ENCODE measurements at regions not wholly inside any gene's neighbourhood (a gene's known extent, or its start where the extent isn't known, plus 50 kb on each side); places are given as distances from the start of the nearest gene placed in this dataset.

DNA sequence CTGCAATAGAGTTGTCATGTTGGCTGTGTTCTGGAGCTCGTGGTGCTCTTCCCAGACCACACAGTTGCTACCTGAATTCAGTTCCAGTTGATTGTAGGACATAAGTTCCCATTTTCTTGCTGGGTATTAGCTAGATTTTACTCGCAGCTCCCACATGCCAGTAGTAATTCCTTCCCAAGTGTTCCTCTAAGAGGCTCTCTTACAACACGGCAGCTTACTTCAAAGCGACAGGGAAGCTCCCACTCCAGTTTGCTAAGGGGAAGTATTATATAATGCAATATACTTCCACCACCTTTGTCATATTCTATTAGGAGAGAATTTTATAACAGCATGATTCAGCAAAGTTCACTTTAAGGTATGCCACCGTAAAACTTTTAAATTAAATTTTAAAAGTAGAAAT is 623.0 kb downstream of the SLCO4C1 start:
- no peak for TF ChIP-seq CTCF (IDR thresholded peaks at IDR 0.05; ENCODE audit: low read depth, low read length)
- Histone ChIP-seq H3K9me3 (ENCODE audit: low read depth) (no peaks in the 10 kb centered on the region), H3K4me1 (ENCODE audit: low read depth) (no peaks in the 10 kb centered on the region), H3K27ac (no peak overlapping the region), H3K4me3 (no peak overlapping the region), H3K27me3 (no peaks in the 10 kb centered on the region), H3K36me3 (no peaks in the 10 kb centered on the region)
- DNase-seq (ENCODE audit: low read depth in 1 of 2, low spot score in 1 of 2), result no peak

DNA sequence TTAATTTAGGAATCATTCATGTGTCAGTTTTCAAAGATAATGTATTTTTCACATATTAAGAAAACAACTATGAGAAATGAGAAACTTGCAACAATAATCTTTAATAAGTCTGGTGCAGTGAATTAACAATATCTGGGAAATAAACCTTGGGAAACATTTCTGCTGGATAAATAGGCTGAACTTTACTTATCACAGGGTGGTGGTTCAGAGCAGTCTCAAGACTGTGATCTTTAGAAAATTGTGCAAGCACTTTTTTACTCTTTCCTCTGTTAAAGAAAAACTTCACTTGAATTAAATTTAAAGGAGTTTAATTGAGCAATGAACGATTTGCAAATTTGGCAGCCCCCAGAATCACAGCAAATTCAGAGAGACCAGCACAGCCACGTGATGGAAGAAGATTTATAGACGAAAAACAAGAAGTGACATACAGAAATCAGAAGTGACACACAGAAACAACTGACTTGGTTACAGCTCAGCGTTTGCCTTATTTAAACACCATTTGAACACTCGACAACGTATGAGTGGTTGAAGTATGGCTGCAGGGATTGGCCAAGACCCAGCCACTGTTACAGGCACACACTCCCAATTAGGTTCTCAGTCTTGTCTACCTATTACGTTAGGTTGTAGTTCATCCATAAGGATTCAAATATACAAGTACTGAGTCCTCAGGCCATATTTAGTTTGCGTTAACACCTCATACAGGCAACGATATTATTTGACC is 631.9 kb downstream of the SLCO4C1 start:
- DNase-seq (ENCODE audit: low read depth in 1 of 2, low spot score in 1 of 2), result no peak
- TF ChIP-seq CTCF (IDR thresholded peaks at IDR 0.05; ENCODE audit: low read depth, low read length), result no peak
- no peaks in the 10 kb centered on the region for H3K36me3 ChIP-seq
- no peaks in the 10 kb centered on the region for H3K9me3 ChIP-seq (ENCODE audit: low read depth)
- no peaks in the 10 kb centered on the region for H3K27me3 ChIP-seq
- H3K27ac ChIP-seq, result no peak overlapping the region
- no peaks in the 10 kb centered on the region for H3K4me1 ChIP-seq (ENCODE audit: low read depth)
- H3K4me3 ChIP-seq, result no peak overlapping the region

- H3K9me3 ChIP-seq (ENCODE audit: low read depth), result no peaks in the 10 kb centered on the region
- H3K4me1 ChIP-seq (ENCODE audit: low read depth), result no peaks in the 10 kb centered on the region
- DNase-seq (ENCODE audit: low read depth in 1 of 2, low spot score in 1 of 2), result no peak
- no peaks in the 10 kb centered on the region for H3K36me3 ChIP-seq
- H3K4me3 ChIP-seq, result no peak overlapping the region
- H3K27ac ChIP-seq, result no peak overlapping the region
- no peak for TF ChIP-seq CTCF (IDR thresholded peaks at IDR 0.05; ENCODE audit: low read depth, low read length)
- H3K27me3 ChIP-seq, result no peaks in the 10 kb centered on the region
Observed at GRCh38 chr5:101663543-101663942, 632.5 kb downstream of the SLCO4C1 start.

DNA sequence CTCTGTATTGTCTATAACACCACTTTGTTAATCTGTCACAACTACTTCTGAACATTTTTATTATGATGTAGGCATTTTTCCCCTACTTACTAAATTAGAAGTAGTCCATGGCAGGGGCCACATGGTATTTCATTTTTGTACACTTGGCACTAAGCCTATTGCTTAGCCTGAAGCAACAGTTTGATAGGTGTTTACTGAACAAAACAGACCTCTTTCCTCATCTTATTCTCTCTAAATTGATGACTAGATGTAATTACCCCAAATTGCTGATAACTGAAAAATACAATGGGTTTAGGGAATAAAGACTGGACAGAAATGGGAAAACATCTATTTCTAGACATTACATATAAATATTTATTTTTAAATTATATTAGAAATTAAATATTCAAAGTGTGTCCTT is 633.8 kb downstream of the SLCO4C1 start:
- no peaks in the 10 kb centered on the region for H3K27me3 ChIP-seq
- DNase-seq (ENCODE audit: low read depth in 1 of 2, low spot score in 1 of 2), result no peak
- no peaks in the 10 kb centered on the region for H3K36me3 ChIP-seq
- no peaks in the 10 kb centered on the region for H3K4me1 ChIP-seq (ENCODE audit: low read depth)
- H3K9me3 ChIP-seq (ENCODE audit: low read depth), result no peaks in the 10 kb centered on the region
- no peak overlapping the region for H3K4me3 ChIP-seq
- no peak overlapping the region for H3K27ac ChIP-seq
- no peak for TF ChIP-seq CTCF (IDR thresholded peaks at IDR 0.05; ENCODE audit: low read depth, low read length)

DNA sequence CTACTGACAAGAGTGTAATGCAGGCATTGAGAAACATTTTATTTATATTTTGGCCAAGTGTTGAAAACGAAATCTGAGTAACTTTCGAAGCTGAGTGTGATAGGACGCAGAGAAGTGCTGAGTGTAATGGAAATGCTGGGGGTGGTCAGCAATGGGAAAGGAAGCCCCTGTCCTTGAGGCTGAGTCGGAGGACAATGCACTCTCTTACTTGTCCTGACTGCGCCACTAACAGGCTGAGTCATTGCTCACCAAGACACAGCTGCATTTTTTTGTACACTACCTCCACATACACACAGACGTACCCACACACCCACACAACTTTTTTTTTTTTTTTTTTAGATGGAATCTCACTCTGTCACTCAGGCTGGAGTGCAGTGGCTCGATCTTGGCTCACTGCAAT is 637.7 kb downstream of the SLCO4C1 start:
- no peaks in the 10 kb centered on the region for H3K9me3 ChIP-seq (ENCODE audit: low read depth)
- DNase-seq (ENCODE audit: low read depth in 1 of 2, low spot score in 1 of 2), result no peak
- H3K4me3 ChIP-seq, result no peak overlapping the region
- TF ChIP-seq CTCF (IDR thresholded peaks at IDR 0.05; ENCODE audit: low read depth, low read length), result no peak
- no peaks in the 10 kb centered on the region for H3K36me3 ChIP-seq
- H3K4me1 ChIP-seq (ENCODE audit: low read depth), result no peaks in the 10 kb centered on the region
- no peak overlapping the region for H3K27ac ChIP-seq
- no peaks in the 10 kb centered on the region for H3K27me3 ChIP-seq

Measured in cardiac muscle cell (in vitro differentiated cells and primary cell).